GM21576 (cell line): ENCODE measurements at regions not wholly inside any gene's neighbourhood (a gene's known extent, or its start where the extent isn't known, plus 50 kb on each side); places are given as distances from the start of the nearest gene placed in this dataset.
"Not testable (repeated sequence)": the region's sequence is repeated elsewhere in the genome, so short reads cannot be mapped to it uniquely, and the experiment has no call there.

ENCODE experiments used
- ATAC-seq: cut with Tn5 transposase; IDR thresholded peaks from one replicate; pipeline ENCODE4 v1.9.1; 2021; ENCODE audit warnings: mild to moderate bottlenecking, moderate library complexity; ENCODE audit not compliant: unreplicated experiment

GRCh38 chrX:147468600-147468999 is 443.1 kb upstream of the FMR1 start:
- ATAC-seq = no peak

GRCh38 chrX:147476008-147476407 is 435.7 kb upstream of the FMR1 start:
- no peak for ATAC-seq

GRCh38 chrX:147478899-147479298 is 432.8 kb upstream of the FMR1 start:
- ATAC-seq = no peak

DNA sequence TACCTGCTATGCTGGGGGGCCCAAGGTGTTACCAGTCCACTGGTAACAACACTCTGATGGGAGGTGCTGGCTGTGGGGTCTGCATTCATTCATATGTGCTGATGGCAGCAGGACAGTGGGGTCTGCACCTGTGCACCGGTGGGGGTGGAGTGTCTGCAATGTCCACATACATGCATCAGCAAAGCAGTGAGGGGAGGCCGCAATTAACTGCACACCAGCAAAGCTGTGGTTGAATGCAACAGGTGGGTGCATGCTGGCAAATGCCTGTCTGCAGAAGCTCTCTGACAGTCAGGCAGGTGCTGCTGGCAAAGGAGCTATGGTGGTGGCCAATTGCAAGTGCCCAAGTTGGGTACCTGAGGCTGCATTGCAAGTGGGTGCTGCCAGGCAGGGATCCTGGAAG is 426.5 kb upstream of the FMR1 start:
- ATAC-seq = no peak

GRCh38 chrX:147494365-147494764 is 417.4 kb upstream of the FMR1 start:
- ATAC-seq = no peak

GRCh38 chrX:147498796-147499195 is 412.9 kb upstream of the FMR1 start:
- no peak for ATAC-seq

DNA sequence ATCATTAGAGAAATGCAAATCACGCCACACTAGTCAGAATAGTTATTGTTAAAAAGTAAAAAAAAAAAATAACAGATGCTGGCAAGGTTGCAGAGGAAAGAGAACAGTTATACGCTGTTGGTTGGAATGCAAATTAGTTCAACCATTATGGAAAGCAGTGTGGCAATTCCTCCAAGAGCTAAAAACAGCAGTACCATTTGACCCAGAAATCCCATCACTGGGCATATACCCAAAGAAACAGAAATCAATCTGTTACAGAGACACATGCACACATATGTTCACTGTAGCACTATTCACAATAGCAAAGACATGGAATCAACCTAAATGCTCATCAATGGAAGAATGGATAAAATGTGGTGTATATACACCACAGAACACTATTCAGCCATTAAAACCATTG is 388.7 kb upstream of the FMR1 start:
- ATAC-seq = no peak

GRCh38 chrX:147533426-147533825 is 378.3 kb upstream of the FMR1 start:
- no peak for ATAC-seq

GRCh38 chrX:147537172-147537571 is 374.5 kb upstream of the FMR1 start:
- ATAC-seq = no peak

GRCh38 chrX:147548023-147548422 is 363.7 kb upstream of the FMR1 start:
- not testable (repeated sequence) for ATAC-seq

GRCh38 chrX:147550217-147550616 is 361.5 kb upstream of the FMR1 start:
- no peak for ATAC-seq

GRCh38 chrX:147559191-147559590 is 352.5 kb upstream of the FMR1 start:
- ATAC-seq = no peak

- no peak for ATAC-seq
These were observed 346.5 kb upstream of the FMR1 start for GRCh38 chrX:147565237-147565636.

GRCh38 chrX:147570483-147570882 is 341.2 kb upstream of the FMR1 start:
- ATAC-seq = no peak

DNA sequence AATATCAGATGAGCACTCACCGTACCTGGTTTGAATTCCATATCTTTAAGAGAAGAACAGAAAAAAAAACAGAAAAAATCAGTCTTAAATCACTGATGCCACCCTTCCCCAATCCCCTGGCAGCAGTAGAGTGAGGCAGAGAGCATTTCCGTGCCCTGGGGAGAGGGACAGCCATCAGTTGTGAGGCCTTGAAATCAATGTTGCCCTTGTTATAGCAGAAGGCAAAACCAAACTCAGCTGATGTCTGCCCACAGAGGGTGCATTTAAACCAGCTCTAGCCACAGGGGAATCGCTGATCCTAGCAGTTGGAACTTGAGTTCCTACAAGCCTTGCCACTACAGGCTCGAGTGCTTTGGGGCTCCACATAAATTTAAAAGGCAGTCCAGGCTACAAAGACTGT is 338.5 kb upstream of the FMR1 start:
- ATAC-seq = no peak

DNA sequence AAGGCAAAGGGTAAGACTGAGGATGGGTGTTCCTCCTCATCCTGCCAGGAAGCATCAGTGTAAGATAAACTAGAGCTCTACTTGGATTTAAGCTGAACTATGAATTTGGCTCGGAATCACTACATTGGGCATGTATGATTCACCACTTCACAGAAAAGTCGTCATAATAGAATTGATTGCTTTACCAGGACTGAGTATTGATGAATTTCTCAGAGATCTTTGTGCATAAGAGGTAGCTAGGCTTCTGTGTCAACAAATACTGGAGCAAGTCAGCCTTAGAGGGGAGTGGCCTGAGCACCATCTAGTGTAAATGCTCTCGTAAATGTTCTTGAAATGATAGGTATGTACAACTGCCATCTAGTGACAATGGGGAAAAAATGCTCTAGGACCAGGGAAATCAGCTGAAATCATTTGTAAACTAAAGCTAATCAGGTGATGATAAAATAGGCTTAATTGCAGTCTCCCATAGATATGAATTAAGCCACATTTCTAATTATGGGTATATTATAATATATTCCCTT is 309.5 kb upstream of the FMR1 start:
- no peak for ATAC-seq

- no peak for ATAC-seq
These were observed 285.1 kb upstream of the FMR1 start for GRCh38 chrX:147626605-147627004.

- no peak for ATAC-seq
These were observed 276.5 kb upstream of the FMR1 start for GRCh38 chrX:147635186-147635585.

GRCh38 chrX:147637190-147637589 is 274.5 kb upstream of the FMR1 start:
- no peak for ATAC-seq

DNA sequence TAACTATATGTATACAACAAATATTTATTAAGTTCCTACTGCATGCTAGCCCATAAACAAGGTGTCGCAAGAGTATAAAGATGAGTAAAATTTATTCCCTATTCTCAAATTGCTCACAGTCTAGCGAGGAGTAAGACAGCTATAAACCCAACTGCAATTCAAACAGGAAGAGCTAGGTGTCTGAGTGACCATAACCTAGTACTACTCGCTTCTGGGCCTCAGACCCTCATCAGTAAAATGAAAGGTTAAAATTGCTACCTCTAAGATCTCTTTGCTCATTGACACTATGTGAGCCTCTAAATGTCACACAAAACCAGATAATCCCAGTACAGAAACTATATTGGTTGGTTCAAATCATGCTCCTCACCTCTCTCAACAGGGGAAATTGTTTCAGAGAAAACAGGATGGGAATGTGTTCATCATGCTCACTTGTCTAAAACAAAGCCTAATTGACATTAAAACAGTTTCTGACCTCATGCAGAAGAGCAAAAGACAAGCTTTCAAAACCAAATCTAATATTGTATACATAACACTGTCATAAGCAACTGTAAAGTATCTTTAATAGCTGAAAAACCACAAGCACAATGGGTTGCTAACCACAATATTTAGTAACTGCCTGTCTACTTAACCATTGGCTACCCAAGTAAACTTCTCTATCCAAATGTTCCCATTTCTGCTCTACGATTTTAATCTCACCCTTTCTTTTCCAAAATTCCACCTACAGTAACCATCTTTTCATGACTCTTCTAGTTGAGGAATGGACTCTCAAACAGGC is 264.6 kb upstream of the FMR1 start:
- ATAC-seq = no peak

GRCh38 chrX:147675819-147676218 is 235.9 kb upstream of the FMR1 start:
- no peak for ATAC-seq

GRCh38 chrX:147679356-147680005 is 232.2 kb upstream of the FMR1 start:
- no peak for ATAC-seq
